Smooth muscle cell (in vitro differentiated cells): ENCODE measurements at regions not wholly inside any gene's neighbourhood (a gene's known extent, or its start where the extent isn't known, plus 50 kb on each side); places are given as distances from the start of the nearest gene placed in this dataset.

ENCODE experiments used
- DNase-seq: peaks from one replicate; lab custom pipeline; 2025; ENCODE audit not compliant: unreplicated experiment; lab: John Stamatoyannopoulos, UW
- H2AFZ ChIP-seq: fragments of 200-600 bp; sonication (generic); 2 replicates; pipeline ENCODE4 v1.6.0; 2016; ENCODE audit warnings: antibody characterized with exemption, low read depth, mild to moderate bottlenecking
- H3F3A ChIP-seq: fragments of 200-600 bp; sonication (generic); 2 replicates; pipeline ENCODE4 v1.6.0; 2017; ENCODE audit warnings: antibody characterized with exemption, low read depth
- H3K27ac ChIP-seq: fragments of 200-600 bp; sonication (generic); 2 replicates; pipeline ENCODE4 v1.5.1; 2016; ENCODE audit warnings: low read depth, mild to moderate bottlenecking
- H3K27me3 ChIP-seq: fragments of 200-600 bp; sonication (generic); 2 replicates; pipeline ENCODE4 v1.6.1; 2016; ENCODE audit warnings: low read depth, mild to moderate bottlenecking
- H3K36me3 ChIP-seq: fragments of 200-600 bp; sonication (generic); 2 replicates; pipeline ENCODE4 v1.5.1; 2016; ENCODE audit warnings: low read depth
- H3K4me1 ChIP-seq: fragments of 200-600 bp; sonication (generic); 2 replicates; pipeline ENCODE4 v1.5.1; 2016; ENCODE audit warnings: low read depth
- H3K4me2 ChIP-seq: fragments of 200-600 bp; sonication (generic); 2 replicates; pipeline ENCODE4 v1.6.0; 2016; ENCODE audit warnings: mild to moderate bottlenecking
- H3K4me3 ChIP-seq: fragments of 200-600 bp; sonication (generic); 2 replicates; pipeline ENCODE4 v1.5.1; 2016; ENCODE audit warnings: mild to moderate bottlenecking
- H3K79me2 ChIP-seq: fragments of 200-600 bp; sonication (generic); 2 replicates; pipeline ENCODE4 v1.6.0; 2016; ENCODE audit warnings: low read depth, mild to moderate bottlenecking
- H3K9ac ChIP-seq: fragments of 200-600 bp; sonication (generic); 2 replicates; pipeline ENCODE4 v1.6.0; 2016; ENCODE audit warnings: low read depth
- H3K9me3 ChIP-seq: fragments of 200-600 bp; sonication (generic); replicated peaks from 2 replicates; pipeline ENCODE4 v1.5.1; 2016; ENCODE audit warnings: low read depth
- H4K20me1 ChIP-seq: fragments of 200-600 bp; sonication (generic); 2 replicates; pipeline ENCODE4 v1.6.0; 2016; ENCODE audit warnings: low read depth
- WGBS: methylation state at CpG from one replicate; pipeline ENCODE4 v1.1.7; 2016; ENCODE audit warnings: low lambda C conversion rate; 5-methylcytosine and 5-hydroxymethylcytosine counted together
- TF ChIP-seq, protein P1 (sequence below): fragments of 200-600 bp; sonication (generic); IDR thresholded peaks from 2 replicates; pipeline ENCODE4 v1.5.1; 2017; ENCODE audit warnings: borderline replicate concordance, mild to moderate bottlenecking, antibody characterized with exemption; ENCODE audit not compliant: insufficient read depth, poor library complexity, severe bottlenecking

DNA sequence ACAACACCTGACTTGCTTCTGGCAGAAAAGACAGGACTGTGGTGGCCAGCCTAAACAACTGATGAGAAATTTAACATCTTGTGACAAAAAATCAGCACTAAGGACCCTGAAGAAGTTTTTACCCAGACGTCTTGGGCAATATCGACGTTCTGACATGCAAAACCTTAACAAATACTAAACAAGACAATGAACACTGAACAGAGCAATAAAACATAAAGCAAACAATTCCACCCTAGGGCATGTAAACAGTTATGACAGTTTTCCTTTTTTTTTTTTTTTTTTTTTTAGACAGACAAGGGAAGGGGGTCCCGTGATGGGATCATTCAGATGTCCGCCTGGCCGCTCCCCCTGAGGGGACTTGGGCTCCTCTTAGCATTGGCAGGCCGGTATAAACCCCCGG is 738.0 kb downstream of the SI start:
- Histone ChIP-seq H3K9ac (no peak overlapping the region), H3F3A (no peaks in the 10 kb centered on the region), H3K9me3 (no peaks in the 10 kb centered on the region), H3K79me2 (no peaks in the 10 kb centered on the region), H3K4me1 (no peaks in the 10 kb centered on the region), H3K36me3 (no peaks in the 10 kb centered on the region), H3K4me3 (no peak overlapping the region), H3K4me2 (no peak overlapping the region), H3K27ac (no peak overlapping the region), H4K20me1 (no peaks in the 10 kb centered on the region), H2AFZ (no peak overlapping the region), H3K27me3 (no peaks in the 10 kb centered on the region)
- TF ChIP-seq, protein P1, sequence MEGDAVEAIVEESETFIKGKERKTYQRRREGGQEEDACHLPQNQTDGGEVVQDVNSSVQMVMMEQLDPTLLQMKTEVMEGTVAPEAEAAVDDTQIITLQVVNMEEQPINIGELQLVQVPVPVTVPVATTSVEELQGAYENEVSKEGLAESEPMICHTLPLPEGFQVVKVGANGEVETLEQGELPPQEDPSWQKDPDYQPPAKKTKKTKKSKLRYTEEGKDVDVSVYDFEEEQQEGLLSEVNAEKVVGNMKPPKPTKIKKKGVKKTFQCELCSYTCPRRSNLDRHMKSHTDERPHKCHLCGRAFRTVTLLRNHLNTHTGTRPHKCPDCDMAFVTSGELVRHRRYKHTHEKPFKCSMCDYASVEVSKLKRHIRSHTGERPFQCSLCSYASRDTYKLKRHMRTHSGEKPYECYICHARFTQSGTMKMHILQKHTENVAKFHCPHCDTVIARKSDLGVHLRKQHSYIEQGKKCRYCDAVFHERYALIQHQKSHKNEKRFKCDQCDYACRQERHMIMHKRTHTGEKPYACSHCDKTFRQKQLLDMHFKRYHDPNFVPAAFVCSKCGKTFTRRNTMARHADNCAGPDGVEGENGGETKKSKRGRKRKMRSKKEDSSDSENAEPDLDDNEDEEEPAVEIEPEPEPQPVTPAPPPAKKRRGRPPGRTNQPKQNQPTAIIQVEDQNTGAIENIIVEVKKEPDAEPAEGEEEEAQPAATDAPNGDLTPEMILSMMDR: no peak
- DNase-seq: no peak
- WGBS: 97% methylated on average over 8 of the region's 8 CpGs

DNA sequence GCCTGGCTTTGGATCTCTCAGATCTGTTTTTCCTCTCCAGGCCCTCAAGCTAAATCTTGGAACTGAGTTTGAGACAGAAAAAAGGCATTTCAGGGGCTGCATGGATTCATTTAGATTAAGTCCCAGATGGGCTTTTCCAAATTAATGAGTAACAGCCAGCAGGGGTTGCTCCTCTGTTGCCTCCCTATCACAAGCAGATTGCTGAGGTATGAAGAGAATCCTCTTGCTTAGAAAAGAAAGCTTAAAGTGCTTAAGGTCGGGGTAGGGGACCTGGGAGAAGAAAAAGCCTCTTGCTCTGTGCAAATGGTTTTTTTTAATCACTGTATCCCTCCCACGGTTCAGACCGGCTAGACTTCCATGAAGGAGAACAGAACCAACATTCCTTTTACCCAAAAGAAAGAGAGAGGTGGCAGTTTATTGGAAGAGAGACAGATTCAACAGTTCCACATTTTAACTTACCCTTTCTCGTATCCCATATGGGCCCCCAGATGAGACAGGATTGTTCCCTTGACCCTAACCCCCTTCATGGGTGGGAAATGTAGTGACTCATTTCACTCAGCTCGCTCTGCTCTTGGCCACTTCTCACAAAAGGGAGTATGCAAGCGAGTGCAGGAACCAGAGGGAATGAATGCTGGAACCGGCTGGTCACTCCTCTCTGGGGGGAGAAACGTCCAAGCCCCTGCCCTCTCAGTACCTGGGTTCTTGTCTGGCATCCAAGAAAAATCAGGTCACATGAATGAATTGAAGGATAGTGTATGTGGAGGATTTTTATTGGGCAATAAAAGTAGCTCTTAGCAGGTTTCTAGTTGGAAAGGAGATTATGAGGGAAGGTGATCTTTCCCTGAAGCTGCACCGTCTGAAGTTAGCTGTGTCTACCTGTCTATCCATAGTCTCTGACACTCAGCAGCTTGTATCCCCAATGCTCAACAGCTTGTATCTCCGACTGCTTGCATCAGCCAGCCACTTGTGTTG is 745.2 kb downstream of the SI start:
- Histone ChIP-seq H3K27ac (peak overlapping the region; percentile 1), H3K79me2 (no peaks in the 10 kb centered on the region), H3K4me1 (peaks cover 24% of the 10 kb centered on the region), H3F3A (no peaks in the 10 kb centered on the region), H3K36me3 (no peaks in the 10 kb centered on the region), H3K27me3 (no peaks in the 10 kb centered on the region), H3K9ac (no peak overlapping the region), H3K4me2 (peak overlapping the region; percentile 55), H2AFZ (peak overlapping the region; percentile 33), H3K9me3 (no peaks in the 10 kb centered on the region), H3K4me3 (no peak overlapping the region), H4K20me1 (no peaks in the 10 kb centered on the region)
- WGBS: 8% methylated on average over 10 of the region's 10 CpGs
- no peak for DNase-seq
- TF ChIP-seq, protein P1: no peak

DNA sequence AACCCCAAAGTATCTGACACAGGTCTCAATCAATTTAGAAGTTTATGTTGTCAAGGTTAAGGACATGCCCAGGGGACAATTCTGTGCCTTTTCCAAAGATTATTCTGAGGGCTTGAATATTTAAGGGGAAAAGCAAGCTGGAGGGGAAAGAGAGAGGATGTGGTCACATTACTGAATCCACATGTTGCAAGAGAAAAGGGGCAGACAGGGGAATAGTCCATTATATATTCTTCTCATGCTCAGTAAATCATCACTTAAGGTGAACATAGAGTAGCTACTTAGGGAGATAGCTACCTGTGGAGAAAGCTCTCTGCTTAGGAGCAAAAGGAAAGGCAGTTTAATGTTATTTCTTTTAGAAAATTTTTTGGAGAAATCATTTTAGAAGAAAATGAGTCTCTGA is 751.6 kb downstream of the SI start:
- Histone ChIP-seq H3F3A (no peaks in the 10 kb centered on the region), H3K36me3 (no peaks in the 10 kb centered on the region), H2AFZ (no peak overlapping the region), H3K4me2 (no peak overlapping the region), H3K4me1 (peaks cover 6% of the 10 kb centered on the region), H4K20me1 (no peaks in the 10 kb centered on the region), H3K4me3 (no peak overlapping the region), H3K9me3 (no peaks in the 10 kb centered on the region), H3K27me3 (no peaks in the 10 kb centered on the region), H3K27ac (no peak overlapping the region), H3K9ac (no peak overlapping the region), H3K79me2 (no peaks in the 10 kb centered on the region)
- TF ChIP-seq, protein P1: no peak
- DNase-seq: no peak

DNA sequence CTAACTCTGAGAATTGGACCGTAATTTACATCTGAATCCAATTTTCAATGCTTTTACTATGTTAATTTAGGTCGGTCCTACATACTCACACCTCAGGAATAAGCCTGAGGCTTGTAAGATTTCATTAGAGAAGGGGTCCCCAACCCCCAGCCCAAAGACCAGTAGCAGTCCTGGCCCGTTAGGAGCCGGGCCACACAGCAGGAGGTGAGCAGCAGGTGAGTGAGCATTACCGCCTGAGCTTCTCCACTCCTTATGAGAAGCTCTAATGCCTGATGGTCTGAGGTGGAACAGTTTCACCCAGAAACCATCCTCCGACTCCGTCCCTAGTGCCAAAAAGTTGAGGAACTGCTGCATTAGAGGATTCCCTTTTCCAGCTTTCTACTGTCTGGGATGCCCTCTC is 757.3 kb downstream of the SI start:
- no peak overlapping the region for H3K4me2 ChIP-seq

More for the DNA sequence above, 757.3 kb downstream of the SI start:
- H3K36me3 ChIP-seq: no peaks in the 10 kb centered on the region
- H3K79me2 ChIP-seq: no peaks in the 10 kb centered on the region
- no peaks in the 10 kb centered on the region for H3K9me3 ChIP-seq
- no peaks in the 10 kb centered on the region for H3K4me1 ChIP-seq
- no peak overlapping the region for H3K27ac ChIP-seq
- DNase-seq: no peak
- H2AFZ ChIP-seq: no peak overlapping the region
- H3K27me3 ChIP-seq: no peaks in the 10 kb centered on the region
- H3F3A ChIP-seq: no peaks in the 10 kb centered on the region
- H3K4me3 ChIP-seq: no peak overlapping the region
- WGBS: 78% methylated on average over 7 of the region's 7 CpGs
- TF ChIP-seq, protein P1: no peak
- H3K9ac ChIP-seq: no peak overlapping the region
- no peaks in the 10 kb centered on the region for H4K20me1 ChIP-seq
